ENCODE measurements at regions not wholly inside any gene's neighbourhood (a gene's known extent, or its start where the extent isn't known, plus 50 kb on each side); places are given as distances from the start of the nearest gene placed in this dataset.
"Not testable (repeated sequence)": the region's sequence is repeated elsewhere in the genome, so short reads cannot be mapped to it uniquely, and the experiment has no call there.

- no peak for DNase-seq (ENCODE audit: low read depth in 3 of 3, low spot score in 2 of 3)
Measured at GRCh38 chr15:87549860-87550259, 706.7 kb downstream of the NTRK3 start.

DNA sequence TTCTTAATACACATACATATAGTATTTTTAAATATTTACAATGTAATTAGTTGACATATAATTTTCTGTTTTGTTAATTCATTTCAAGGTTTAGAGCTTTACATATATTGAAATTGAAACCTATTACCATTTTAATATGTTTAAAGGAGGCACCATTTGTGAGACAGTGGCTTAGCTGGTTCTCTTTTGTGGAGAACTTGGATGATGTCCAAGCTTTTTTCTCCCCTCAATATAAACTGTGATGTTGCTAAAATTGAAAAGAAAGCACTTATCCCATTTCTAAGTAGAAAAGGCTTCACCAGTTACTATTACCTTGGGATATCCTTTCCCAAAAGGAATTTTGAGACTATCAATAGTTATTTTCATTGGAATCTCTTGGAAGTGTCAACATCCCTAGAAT is 707.2 kb downstream of the NTRK3 start:
- no peak for DNase-seq (ENCODE audit: low read depth in 3 of 3, low spot score in 2 of 3)

DNA sequence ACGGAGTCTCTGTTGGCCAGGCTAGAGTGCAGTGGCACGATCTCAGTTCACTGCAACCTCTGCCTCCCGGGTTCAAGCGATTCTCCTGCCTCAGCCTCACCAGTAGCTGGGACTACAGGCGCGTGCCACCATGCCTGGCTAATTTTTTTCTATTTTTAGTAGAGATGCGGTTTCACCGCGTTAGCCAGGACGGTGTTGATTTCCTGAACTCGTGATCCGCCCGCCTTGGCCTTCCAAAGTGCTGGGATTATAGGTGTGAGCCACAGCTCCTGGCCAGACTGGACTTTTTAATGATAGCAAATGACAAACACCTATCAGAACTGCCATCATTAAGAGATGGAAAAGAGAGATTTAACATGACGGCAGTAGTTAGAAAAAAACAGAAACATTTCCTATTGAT is 707.9 kb downstream of the NTRK3 start:
- DNase-seq (ENCODE audit: low read depth in 3 of 3, low spot score in 2 of 3), result not testable (repeated sequence)

GRCh38 chr15:87547470-87548181 is 708.9 kb downstream of the NTRK3 start:
- DNase-seq (ENCODE audit: low read depth in 3 of 3, low spot score in 2 of 3), result no peak

- no peak for DNase-seq (ENCODE audit: low read depth in 3 of 3, low spot score in 2 of 3)
Measured at GRCh38 chr15:87538327-87538834, 718.2 kb downstream of the NTRK3 start.

DNA sequence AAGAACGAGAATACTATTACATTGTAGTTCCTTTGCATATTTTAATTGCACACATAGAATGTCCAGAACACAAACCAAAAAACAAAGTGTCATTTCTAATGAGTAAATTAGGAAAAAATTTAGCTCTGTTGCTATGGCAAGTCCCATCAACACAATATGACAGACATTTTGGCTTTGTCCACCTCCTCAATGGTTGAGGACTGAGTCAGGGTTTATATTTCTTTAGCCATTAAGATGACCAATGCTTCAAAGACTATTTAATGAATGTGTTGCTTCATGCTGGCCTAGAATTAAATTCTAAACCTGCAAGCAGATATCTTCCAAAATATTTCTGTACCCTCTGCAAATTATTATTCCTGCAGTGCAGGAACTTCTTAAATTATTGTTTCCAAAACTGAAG is 719.2 kb downstream of the NTRK3 start:
- DNase-seq (ENCODE audit: low read depth in 3 of 3, low spot score in 2 of 3), result no peak

DNA sequence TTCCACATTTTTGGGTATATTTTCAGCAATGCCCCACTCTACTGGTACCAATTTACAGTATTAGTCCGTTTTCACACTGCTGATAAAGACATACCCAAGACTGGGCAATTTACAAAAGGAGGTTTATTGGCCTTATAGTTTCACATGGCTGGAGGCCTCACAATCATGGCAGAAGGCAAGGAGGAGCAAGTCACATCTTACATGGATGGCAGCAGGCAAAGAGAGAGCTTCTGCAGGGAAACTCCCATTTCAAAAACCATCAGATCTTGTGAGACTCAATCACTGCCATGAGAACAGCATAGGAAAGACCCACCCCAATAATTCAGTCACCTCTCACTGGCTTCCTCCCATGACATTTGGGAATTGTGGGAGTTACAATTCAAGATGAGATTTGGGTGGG is 722.9 kb downstream of the NTRK3 start:
- not testable (repeated sequence) for DNase-seq (ENCODE audit: low read depth in 3 of 3, low spot score in 2 of 3)

GRCh38 chr15:87528873-87529272 is 727.7 kb downstream of the NTRK3 start:
- DNase-seq (ENCODE audit: low read depth in 3 of 3, low spot score in 2 of 3), result peak in 1 of 3 donors; percentile 12

DNA sequence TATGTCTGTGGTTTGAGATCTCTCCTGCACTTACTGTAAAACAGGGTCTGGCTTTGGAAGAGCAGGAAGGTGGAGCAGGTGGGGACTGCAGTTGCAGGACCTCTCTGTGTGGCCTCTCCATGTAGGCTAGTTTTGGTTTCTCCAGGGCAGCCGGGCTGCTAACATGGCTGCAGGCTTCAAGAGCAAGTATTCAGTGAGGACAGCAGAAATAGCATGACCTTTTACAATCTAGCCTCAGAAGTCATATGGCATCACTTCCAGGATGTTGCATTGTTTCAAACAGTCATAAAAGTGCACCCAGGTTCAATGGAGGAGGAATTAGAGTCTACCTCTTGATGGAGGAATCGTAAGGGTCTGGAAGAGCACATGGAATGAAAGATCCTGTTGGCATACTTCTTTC is 728.7 kb downstream of the NTRK3 start:
- DNase-seq (ENCODE audit: low read depth in 3 of 3, low spot score in 2 of 3), result no peak

- DNase-seq (ENCODE audit: low read depth in 3 of 3, low spot score in 2 of 3), result no peak
Measured at GRCh38 chr15:87527416-87527815, 729.1 kb downstream of the NTRK3 start.

GRCh38 chr15:87523516-87523915 is 733.0 kb downstream of the NTRK3 start:
- no peak for DNase-seq (ENCODE audit: low read depth in 3 of 3, low spot score in 2 of 3)

DNA sequence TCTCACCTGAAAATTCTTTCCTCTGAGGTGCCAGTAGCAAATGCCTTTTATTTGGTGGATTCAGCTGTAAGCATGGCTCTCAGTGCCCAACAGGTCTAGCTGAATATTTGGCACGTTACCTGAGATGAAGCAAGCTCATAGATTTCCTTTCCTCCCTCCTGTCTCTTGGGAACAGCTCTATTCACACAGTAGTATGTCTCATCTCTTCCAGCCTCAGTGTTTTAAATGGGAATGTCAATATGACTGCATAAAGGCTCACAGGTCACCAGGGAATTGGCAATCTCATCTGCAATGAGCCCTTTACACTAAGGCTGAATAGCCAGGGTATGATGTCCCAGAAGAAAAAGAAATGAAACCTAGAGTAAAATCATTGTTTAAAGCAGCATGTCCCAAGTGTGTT is 733.5 kb downstream of the NTRK3 start:
- DNase-seq (ENCODE audit: low read depth in 3 of 3, low spot score in 2 of 3), result no peak

GRCh38 chr15:87518957-87519356 is 737.6 kb downstream of the NTRK3 start:
- DNase-seq (ENCODE audit: low read depth in 3 of 3, low spot score in 2 of 3), result no peak

- DNase-seq (ENCODE audit: low read depth in 3 of 3, low spot score in 2 of 3), result no peak
Measured at GRCh38 chr15:87508086-87508485, 748.5 kb downstream of the NTRK3 start.

GRCh38 chr15:87502173-87502572 is 754.4 kb downstream of the NTRK3 start:
- no peak for DNase-seq (ENCODE audit: low read depth in 3 of 3, low spot score in 2 of 3)

GRCh38 chr15:87500240-87500639 is 756.3 kb downstream of the NTRK3 start:
- DNase-seq (ENCODE audit: low read depth in 3 of 3, low spot score in 2 of 3), result no peak

DNA sequence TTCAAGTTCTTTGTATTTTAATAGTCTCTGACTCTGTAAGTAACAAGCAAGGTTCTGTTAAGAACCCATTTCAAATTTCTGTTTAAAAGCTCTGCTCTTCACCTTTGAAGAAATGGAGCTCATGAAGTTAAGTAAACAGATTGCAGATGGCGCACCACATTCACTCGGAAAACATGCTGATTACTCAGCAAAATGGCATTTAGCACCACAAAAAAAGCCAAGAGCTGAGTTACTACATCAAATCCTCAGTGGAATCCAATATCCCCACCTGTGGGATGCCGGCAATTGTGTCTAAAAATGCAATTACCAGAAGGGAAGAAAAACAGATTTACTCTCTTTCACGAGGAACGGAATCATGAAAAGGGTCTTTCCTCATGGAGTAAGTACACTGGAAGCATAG is 758.0 kb downstream of the NTRK3 start:
- no peak for DNase-seq (ENCODE audit: low read depth in 3 of 3, low spot score in 2 of 3)

DNA sequence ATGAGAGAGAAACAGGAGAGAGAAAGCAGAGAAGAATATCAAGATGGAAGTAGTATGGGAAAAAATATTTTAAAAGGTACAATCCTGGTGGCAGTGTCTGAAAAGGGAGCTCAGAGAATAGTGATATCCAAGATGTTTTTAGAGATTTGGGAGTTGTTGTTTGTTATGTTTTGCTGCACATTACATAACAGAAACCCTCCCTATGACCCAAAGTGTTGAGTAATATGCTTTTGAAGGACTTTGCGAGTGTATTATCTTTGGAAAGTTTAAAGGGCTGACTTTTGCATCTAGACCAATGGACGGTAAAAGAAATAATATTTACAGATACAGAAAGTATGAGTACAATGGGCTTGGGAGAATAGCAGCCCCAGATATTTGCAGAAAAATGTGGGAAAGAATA is 759.7 kb downstream of the NTRK3 start:
- no peak for DNase-seq (ENCODE audit: low read depth in 3 of 3, low spot score in 2 of 3)

DNA sequence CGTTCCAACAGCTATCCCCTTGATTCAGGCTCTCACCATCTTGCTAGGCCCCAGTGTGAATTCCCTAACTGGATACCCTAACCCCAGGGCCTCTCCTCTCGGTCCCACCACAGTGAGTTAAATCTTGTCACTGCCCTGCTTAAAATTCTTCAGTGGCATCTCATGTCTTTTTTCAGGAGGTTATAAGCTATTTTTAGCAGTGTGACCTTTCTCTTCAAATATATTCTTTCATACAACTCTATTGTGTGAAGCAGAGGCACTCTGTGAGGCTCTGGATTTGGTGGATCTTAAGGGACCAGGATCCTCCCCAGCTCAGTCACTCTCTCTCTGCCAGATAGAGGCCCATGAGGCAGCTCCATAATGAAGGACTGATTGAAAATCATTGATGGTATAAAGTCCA is 760.4 kb downstream of the NTRK3 start:
- no peak for DNase-seq (ENCODE audit: low read depth in 3 of 3, low spot score in 2 of 3)

DNA sequence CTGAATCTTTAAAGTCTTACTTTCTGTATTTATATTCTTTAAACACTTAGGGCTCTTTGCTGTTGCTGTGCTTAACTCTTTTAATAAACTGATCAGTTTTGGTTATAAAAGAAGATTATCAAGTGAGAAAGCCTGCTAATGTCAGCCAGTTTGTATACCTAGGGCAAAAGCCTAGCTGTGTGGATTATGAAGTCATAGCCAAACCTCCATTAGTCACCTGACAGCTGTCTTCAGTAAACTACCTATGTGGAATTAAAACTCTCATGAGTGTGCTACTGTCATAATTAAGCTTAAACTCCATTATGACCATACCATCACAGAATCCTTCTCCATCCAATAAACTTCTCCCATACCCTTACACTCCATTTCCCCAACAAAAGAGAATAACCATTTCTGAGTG is 762.7 kb downstream of the NTRK3 start:
- no peak for DNase-seq (ENCODE audit: low read depth in 3 of 3, low spot score in 2 of 3)

DNA sequence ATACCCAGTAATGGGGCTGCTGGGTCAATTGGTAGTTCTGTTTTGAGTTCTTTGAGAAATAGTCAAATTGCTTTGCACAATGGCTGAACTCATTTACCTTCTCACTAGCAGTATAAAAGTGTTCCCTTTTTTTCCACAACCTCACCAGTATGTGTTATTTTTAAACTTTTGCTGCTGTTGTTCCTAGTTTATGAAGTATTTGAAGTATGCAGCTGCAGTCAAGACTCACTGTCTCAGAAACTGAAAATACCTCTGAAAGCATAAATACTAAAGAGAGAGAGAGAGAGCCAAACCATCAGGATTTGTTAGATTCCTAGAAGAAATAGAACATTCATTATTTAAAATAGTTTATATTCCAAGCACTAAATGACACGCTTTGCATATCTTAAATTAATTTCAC is 764.2 kb downstream of the NTRK3 start:
- DNase-seq (ENCODE audit: low read depth in 3 of 3, low spot score in 2 of 3), result no peak

GRCh38 chr15:87490666-87491065 is 765.9 kb downstream of the NTRK3 start:
- no peak for DNase-seq (ENCODE audit: low read depth in 3 of 3, low spot score in 2 of 3)

All from right renal cortex interstitium (tissue), 3 donors.